NT2/D1 (cell line): ENCODE measurements at regions not wholly inside any gene's neighbourhood (a gene's known extent, or its start where the extent isn't known, plus 50 kb on each side); places are given as distances from the start of the nearest gene placed in this dataset.
"Not testable (repeated sequence)": the region's sequence is repeated elsewhere in the genome, so short reads cannot be mapped to it uniquely, and the experiment has no call there.

Experiments
- DNase-seq: peaks from one replicate; pipeline ENCODE4 v3.0.0-alpha.2; 2011; ENCODE audit warnings: low read depth, low spot score
- H3K27me3 ChIP-seq: 2 replicates; pipeline ENCODE4 v1.6.0; 2011; ENCODE audit warnings: mild to moderate bottlenecking; ENCODE audit not compliant: insufficient read length, insufficient read depth
- H3K36me3 ChIP-seq: 2 replicates; pipeline ENCODE4 v1.6.1; 2011; ENCODE audit warnings: mild to moderate bottlenecking, low read length, mixed read lengths; ENCODE audit not compliant: insufficient read depth, insufficient read length
- H3K4me1 ChIP-seq: 2 replicates; pipeline ENCODE4 v1.5.1; 2011; ENCODE audit not compliant: insufficient read depth, insufficient read length
- H3K4me3 ChIP-seq: 2 replicates; pipeline ENCODE4 v1.5.1; 2011; ENCODE audit warnings: low read depth; ENCODE audit not compliant: insufficient read length
- H3K9ac ChIP-seq: 2 replicates; pipeline ENCODE4 v1.6.0; 2011; ENCODE audit warnings: low read depth; ENCODE audit not compliant: insufficient read length
- H3K9me3 ChIP-seq: 2 replicates; pipeline ENCODE4 v1.5.1; 2011; ENCODE audit warnings: mild to moderate bottlenecking, low read length; ENCODE audit not compliant: insufficient read depth
- SUZ12 ChIP-seq: IDR thresholded peaks from 2 replicates; pipeline ENCODE4 v1.6.1; 2011; ENCODE audit not compliant: insufficient read length, insufficient read depth; ENCODE audit errors: extremely low read depth
- YY1 ChIP-seq: IDR thresholded peaks from 2 replicates; pipeline ENCODE4 v1.6.1; 2011; ENCODE audit not compliant: insufficient read length, insufficient read depth
- ZNF274 ChIP-seq: IDR thresholded peaks from 2 replicates; pipeline ENCODE4 v1.6.1; 2011; ENCODE audit warnings: mild to moderate bottlenecking, low read depth, low read length

GRCh38 chr10:108544500-108545120, 1378.7 kb downstream of the XPNPEP1 start:
- no peak overlapping the region for H3K4me3 ChIP-seq
- H3K4me1 ChIP-seq, result no peaks in the 10 kb centered on the region
- no peaks in the 10 kb centered on the region for H3K27me3 ChIP-seq
- TF ChIP-seq SUZ12, result no peak
- no peaks in the 10 kb centered on the region for H3K9me3 ChIP-seq
- peak; percentile 47 for DNase-seq
- H3K36me3 ChIP-seq, result no peaks in the 10 kb centered on the region
- H3K9ac ChIP-seq, result no peak overlapping the region

GRCh38 chr10:108533551-108533950, 1369.0 kb upstream of the SORCS1 start:
- not testable (repeated sequence) for H3K9me3 ChIP-seq, H3K36me3 ChIP-seq, H3K4me1 ChIP-seq, DNase-seq, H3K9ac ChIP-seq, H3K27me3 ChIP-seq, H3K4me3 ChIP-seq

GRCh38 chr10:108523016-108523800, 1358.7 kb upstream of the SORCS1 start:
- TF ChIP-seq YY1 (no peak), SUZ12 (no peak), ZNF274 (no peak)
- Histone ChIP-seq H3K9ac (no peak overlapping the region), H3K4me3 (no peak overlapping the region), H3K9me3 (no peaks in the 10 kb centered on the region; the same call in 1 of the 2 replicates), H3K27me3 (no peaks in the 10 kb centered on the region), H3K36me3 (no peaks in the 10 kb centered on the region), H3K4me1 (no peaks in the 10 kb centered on the region)
- no peak for DNase-seq

- Histone ChIP-seq H3K27me3 (no peaks in the 10 kb centered on the region), H3K36me3 (no peaks in the 10 kb centered on the region), H3K9ac (no peak overlapping the region), H3K4me3 (no peak overlapping the region), H3K9me3 (no peaks in the 10 kb centered on the region; the same call in 1 of the 2 replicates), H3K4me1 (no peaks in the 10 kb centered on the region)
- TF ChIP-seq YY1 (no peak), ZNF274 (no peak)
- no peak for DNase-seq
Measured at GRCh38 chr10:108521827-108522492, 1357.5 kb upstream of the SORCS1 start.

- no peaks in the 10 kb centered on the region for H3K27me3 ChIP-seq
- H3K9ac ChIP-seq, result no peak overlapping the region
- H3K9me3 ChIP-seq, result no peaks in the 10 kb centered on the region; the same call in 1 of the 2 replicates
- H3K36me3 ChIP-seq, result no peaks in the 10 kb centered on the region
- no peak for TF ChIP-seq ZNF274
- no peak for TF ChIP-seq SUZ12
- no peak for TF ChIP-seq YY1
- no peaks in the 10 kb centered on the region for H3K4me1 ChIP-seq
- DNase-seq, result no peak
- no peak overlapping the region for H3K4me3 ChIP-seq
Measured at GRCh38 chr10:108515821-108516220, 1351.3 kb upstream of the SORCS1 start.

- Histone ChIP-seq H3K4me3 (no peak overlapping the region), H3K36me3 (no peaks in the 10 kb centered on the region), H3K9me3 (peaks cover 6% of the 10 kb centered on the region; the same call in 1 of the 2 replicates), H3K4me1 (no peaks in the 10 kb centered on the region), H3K27me3 (no peaks in the 10 kb centered on the region), H3K9ac (no peak overlapping the region)
- TF ChIP-seq YY1 (no peak), ZNF274 (no peak), SUZ12 (no peak)
- no peak for DNase-seq
Measured at GRCh38 chr10:108500396-108500795, 1335.9 kb upstream of the SORCS1 start.

GRCh38 chr10:108496106-108496505, 1331.6 kb upstream of the SORCS1 start:
- TF ChIP-seq SUZ12 (no peak), YY1 (no peak), ZNF274 (no peak)
- no peak for DNase-seq
- H3K9ac ChIP-seq, result no peak overlapping the region
- no peaks in the 10 kb centered on the region for H3K9me3 ChIP-seq
- H3K4me3 ChIP-seq, result no peak overlapping the region
- H3K4me1 ChIP-seq, result no peaks in the 10 kb centered on the region
- no peaks in the 10 kb centered on the region for H3K36me3 ChIP-seq
- H3K27me3 ChIP-seq, result no peaks in the 10 kb centered on the region
